Astrocyte of the hippocampus (primary cell): ENCODE measurements at regions not wholly inside any gene's neighbourhood (a gene's known extent, or its start where the extent isn't known, plus 50 kb on each side); places are given as distances from the start of the nearest gene placed in this dataset.

Experiments used
- DNase-seq: peaks from one replicate; pipeline ENCODE4 v3.0.0; 2011; ENCODE audit warnings: low read depth, low spot score

GRCh38 chr6:125655511-125655910 is 93.9 kb upstream of the HEY2 start:
- DNase-seq = no peak

GRCh38 chr6:125656287-125656870 is 93.1 kb upstream of the HEY2 start:
- no peak for DNase-seq

GRCh38 chr6:125658136-125658535 is 91.3 kb upstream of the HEY2 start:
- DNase-seq = no peak

GRCh38 chr6:125658759-125659431 is 90.5 kb upstream of the HEY2 start:
- peak; percentile 87 for DNase-seq

GRCh38 chr6:125659887-125660286 is 89.5 kb upstream of the HEY2 start:
- DNase-seq = no peak

- DNase-seq = no peak
These were observed 87.1 kb upstream of the HEY2 start for GRCh38 chr6:125662296-125662695.

- no peak for DNase-seq
These were observed 84.1 kb upstream of the HEY2 start for GRCh38 chr6:125665295-125665814.

GRCh38 chr6:125667326-125667725 is 82.1 kb upstream of the HEY2 start:
- no peak for DNase-seq

GRCh38 chr6:125668071-125668470 is 81.4 kb upstream of the HEY2 start:
- DNase-seq = no peak

GRCh38 chr6:125670568-125670967 is 78.9 kb upstream of the HEY2 start:
- peak; percentile 48 for DNase-seq

- no peak for DNase-seq
These were observed 78.1 kb upstream of the HEY2 start for GRCh38 chr6:125671323-125671722.

GRCh38 chr6:125674230-125674629 is 75.2 kb upstream of the HEY2 start:
- no peak for DNase-seq

GRCh38 chr6:125678601-125679000 is 70.8 kb upstream of the HEY2 start:
- no peak for DNase-seq

- DNase-seq = peak; percentile 55
These were observed 70.3 kb upstream of the HEY2 start for GRCh38 chr6:125679128-125679527.

GRCh38 chr6:125679651-125680050 is 69.8 kb upstream of the HEY2 start:
- DNase-seq = peak; percentile 23

GRCh38 chr6:125682939-125683338 is 66.5 kb upstream of the HEY2 start:
- DNase-seq = no peak

GRCh38 chr6:125688138-125688537 is 61.3 kb upstream of the HEY2 start:
- DNase-seq = no peak

- DNase-seq = no peak
These were observed 56.0 kb upstream of the HEY2 start for GRCh38 chr6:125693480-125693879.

- DNase-seq = no peak
These were observed 49.8 kb upstream of the HEY2 start for GRCh38 chr6:125699591-125699990.
